ENCODE measurements at regions not wholly inside any gene's neighbourhood (a gene's known extent, or its start where the extent isn't known, plus 50 kb on each side); places are given as distances from the start of the nearest gene placed in this dataset.

GRCh38 chr4:154039435-154040343 lies 250.8 kb upstream of the SFRP2 start:
- no peak for TF ChIP-seq CTCF (conservative IDR thresholded peaks at IDR 0.05; ENCODE audit: low read length)
- TF ChIP-seq EZH2phosphoT487 (IDR thresholded peaks at IDR 0.05; ENCODE audit: borderline replicate concordance, low read depth, low read length): no peak

All from OCI-LY7 (cell line).